IMR-90 (cell line): ENCODE measurements at regions not wholly inside any gene's neighbourhood (a gene's known extent, or its start where the extent isn't known, plus 50 kb on each side); places are given as distances from the start of the nearest gene placed in this dataset.

ENCODE experiments used
- ATAC-seq: fragments of 200-7000 bp; cut with Tn5 transposase; 2 replicates; pipeline ENCODE4 v1.9.1; 2020; ENCODE audit warnings: low read depth, mild to moderate bottlenecking, moderate library complexity
- BruUV-seq: library from RNA; stranded (reverse); fragments of 400-500 nt; replicated peaks from 2 replicates; lab custom pipeline; 2021; lab: Mats Ljungman, UMichigan
- CTCF ChIA-PET: fragments of 300-600 bp; formaldehyde crosslinking; extraction: SDS; loops from one replicate; lab custom pipeline; 2021; ENCODE audit warnings: antibody characterized with exemption; lab: Yijun Ruan, JAX
- POLR2A ChIA-PET: fragments of 300-600 bp; sonication (Branson Sonifier 250); formaldehyde crosslinking; loops from one replicate; lab custom pipeline; 2022; ENCODE audit warnings: antibody characterized with exemption; ENCODE audit not compliant: unreplicated experiment; lab: Charles Lee
- DNase-seq: peaks from one replicate; pipeline ENCODE4 v3.0.0; 2013
- H2AFZ ChIP-seq: replicated peaks from 2 replicates; pipeline ENCODE3; 2013; ENCODE audit warnings: low read length, mild to moderate bottlenecking; ENCODE audit not compliant: poor library complexity
- H2AK5ac ChIP-seq: 2 replicates; pipeline ENCODE4 v1.6.1; 2013; ENCODE audit warnings: low read depth, low read length, inconsistent platforms
- H2AK9ac ChIP-seq: replicated peaks from 2 replicates; pipeline ENCODE3; 2013; ENCODE audit warnings: mild to moderate bottlenecking, low read depth, low read length, moderate library complexity; ENCODE audit not compliant: poor library complexity
- H2BK120ac ChIP-seq: 2 replicates; pipeline ENCODE4 v1.6.1; 2013; ENCODE audit warnings: low read depth, low read length, inconsistent platforms
- H2BK15ac ChIP-seq: 3 replicates; pipeline ENCODE4 v1.6.1; 2013; ENCODE audit warnings: low read depth, low read length, inconsistent platforms
- H2BK20ac ChIP-seq: 2 replicates; pipeline ENCODE4 v1.6.1; 2013; ENCODE audit warnings: low read depth, mild to moderate bottlenecking, inconsistent platforms, low read length, moderate library complexity
- H2BK5ac ChIP-seq: 2 replicates; pipeline ENCODE4 v1.6.1; 2013; ENCODE audit warnings: mild to moderate bottlenecking, low read depth, low read length, inconsistent platforms; ENCODE audit not compliant: poor library complexity, severe bottlenecking
- H3K14ac ChIP-seq: replicated peaks from 2 replicates; pipeline ENCODE4 v1.6.1; 2013; ENCODE audit warnings: low read depth, low read length, inconsistent platforms
- H3K18ac ChIP-seq: 2 replicates; pipeline ENCODE4 v1.6.1; 2013; ENCODE audit warnings: low read depth, low read length, control low read depth
- H3K23ac ChIP-seq: 2 replicates; pipeline ENCODE4 v1.6.1; 2013; ENCODE audit warnings: low read depth, low read length, inconsistent platforms
- H3K27ac ChIP-seq: 2 replicates; pipeline ENCODE4 v1.5.1; 2013; ENCODE audit warnings: mild to moderate bottlenecking, control low read depth, low read length; ENCODE audit not compliant: insufficient read depth
- H3K27me3 ChIP-seq: 2 replicates; pipeline ENCODE4 v1.6.1; 2013; ENCODE audit warnings: low read length; ENCODE audit not compliant: control insufficient read depth, insufficient read depth
- H3K36me3 ChIP-seq: 2 replicates; pipeline ENCODE4 v1.6.1; 2013; ENCODE audit warnings: low read length, mixed read lengths; ENCODE audit not compliant: control insufficient read depth, insufficient read depth
- H3K4ac ChIP-seq: 2 replicates; pipeline ENCODE4 v1.6.1; 2013; ENCODE audit warnings: low read depth, low read length, inconsistent platforms
- H3K4me1 ChIP-seq: 2 replicates; pipeline ENCODE4 v1.6.1; 2013; ENCODE audit warnings: low read length, mixed read lengths; ENCODE audit not compliant: control insufficient read depth, insufficient read depth
- H3K4me2 ChIP-seq: 2 replicates; pipeline ENCODE4 v1.6.1; 2013; ENCODE audit warnings: low read depth, mild to moderate bottlenecking, control low read depth, low read length, moderate library complexity
- H3K4me3 ChIP-seq: 2 replicates; pipeline ENCODE4 v1.5.1; 2013; ENCODE audit warnings: low read depth, mild to moderate bottlenecking, control low read depth, low read length, moderate library complexity; ENCODE audit not compliant: insufficient read depth
- H3K56ac ChIP-seq: 2 replicates; pipeline ENCODE4 v1.6.1; 2013; ENCODE audit warnings: low read length, inconsistent platforms; ENCODE audit not compliant: insufficient read depth; ENCODE audit errors: extremely low read depth
- H3K79me1 ChIP-seq, 2 experiments: 2 replicates each; pipeline ENCODE4 v1.6.1; 2013; ENCODE audit warnings: low read length in 2 of 2, inconsistent platforms in 1 of 2, low read depth in 1 of 2
- H3K9ac ChIP-seq: 2 replicates; pipeline ENCODE4 v1.6.1; 2013; ENCODE audit warnings: low read depth, low read length, control low read depth
- H3K9me1 ChIP-seq: 2 replicates; pipeline ENCODE4 v1.6.1; 2013; ENCODE audit warnings: low read length, inconsistent platforms; ENCODE audit not compliant: insufficient read depth
- H3K9me3 ChIP-seq: 2 replicates; pipeline ENCODE4 v1.6.1; 2013; ENCODE audit warnings: low read length; ENCODE audit not compliant: control insufficient read depth, insufficient read depth
- H4K20me1 ChIP-seq: 2 replicates; pipeline ENCODE4 v1.6.1; 2013; ENCODE audit warnings: low read length, inconsistent platforms; ENCODE audit not compliant: insufficient read depth
- H4K5ac ChIP-seq: 2 replicates; pipeline ENCODE4 v1.6.1; 2013; ENCODE audit warnings: mild to moderate bottlenecking, low read depth, low read length, control low read depth
- H4K8ac ChIP-seq, 2 experiments: 2 replicates each; pipeline ENCODE4 v1.6.1; 2013; ENCODE audit warnings: low read depth in 2 of 2, low read length in 2 of 2, control low read depth in 1 of 2, inconsistent platforms in 1 of 2
- H4K91ac ChIP-seq: 2 replicates; pipeline ENCODE4 v1.6.1; 2013; ENCODE audit warnings: low read depth, low read length, inconsistent platforms; ENCODE audit not compliant: insufficient read depth
- BHLHE40 ChIP-seq: fragments of 150-350 bp; IDR thresholded peaks from 2 replicates; pipeline ENCODE4 v1.6.1; 2016; ENCODE audit warnings: mild to moderate bottlenecking, low read depth, low read length
- CHD1 ChIP-seq: IDR thresholded peaks from 2 replicates; pipeline ENCODE4 v1.6.1; 2012; ENCODE audit warnings: low read depth, low read length, improper control_type of control experiment
- CTCF ChIP-seq: conservative IDR thresholded peaks from 2 replicates; pipeline ENCODE4 v1.5.1; 2012; ENCODE audit warnings: mild to moderate bottlenecking, low read depth, low read length, improper control_type of control experiment
- ELK1 ChIP-seq: fragments of 150-350 bp; IDR thresholded peaks from 2 replicates; pipeline ENCODE4 v1.6.1; 2016; ENCODE audit warnings: low read depth, mild to moderate bottlenecking, low read length, moderate library complexity, borderline replicate concordance
- MAZ ChIP-seq: IDR thresholded peaks from 2 replicates; pipeline ENCODE4 v1.6.1; 2012; ENCODE audit warnings: low read depth, mild to moderate bottlenecking, low read length, improper control_type of control experiment, moderate library complexity, borderline replicate concordance
- MXI1 ChIP-seq: IDR thresholded peaks from 2 replicates; pipeline ENCODE4 v1.6.1; 2012; ENCODE audit warnings: low read depth, mild to moderate bottlenecking, low read length, moderate library complexity, borderline replicate concordance
- POLR2A ChIP-seq: IDR thresholded peaks from 2 replicates; pipeline ENCODE4 v1.6.1; 2012; ENCODE audit warnings: mild to moderate bottlenecking, low read depth, low read length
- RCOR1 ChIP-seq: IDR thresholded peaks from 2 replicates; pipeline ENCODE4 v1.6.1; 2012; ENCODE audit warnings: mild to moderate bottlenecking, low read length, improper control_type of control experiment; ENCODE audit not compliant: insufficient replicate concordance
- RFX5 ChIP-seq: IDR thresholded peaks from 2 replicates; pipeline ENCODE4 v1.8.0; 2012; ENCODE audit warnings: low read depth, mild to moderate bottlenecking, low read length, moderate library complexity
- SMC3 ChIP-seq: fragments of 150-350 bp; IDR thresholded peaks from 2 replicates; pipeline ENCODE4 v1.6.1; 2016; ENCODE audit warnings: low read depth, mild to moderate bottlenecking, antibody characterized with exemption, low read length, moderate library complexity
- USF2 ChIP-seq: fragments of 150-350 bp; IDR thresholded peaks from 2 replicates; pipeline ENCODE4 v1.6.1; 2017; ENCODE audit warnings: mild to moderate bottlenecking, antibody characterized with exemption, low read length, low read depth
- WGBS, 2 experiments: methylation state at CpG; one replicate each; pipeline versions ENCODE4 v1.1.5 to v1.1.7; 2013; ENCODE audit warnings: missing lambda C conversion rate in 2 of 2; ENCODE audit not compliant: insufficient read length in 1 of 2; ENCODE audit errors: extremely low coverage in 2 of 2; 5-methylcytosine and 5-hydroxymethylcytosine counted together
- dilution Hi-C: fragments of 300-500 bp; cut with HindIII; formaldehyde crosslinking; loops from one replicate; pipeline ENCODE4 v1.14.3; 2018; ENCODE audit warnings: low sequenced_read_pairs; ENCODE audit not compliant: unreplicated experiment
- in situ Hi-C: fragments of 300-500 bp; cut with MboI; formaldehyde crosslinking; loops from 3 replicates; pipeline ENCODE4 v1.14.3; 2019; ENCODE audit warnings: low sequenced_read_pairs, inconsistent platforms, mixed read lengths
- intact Hi-C: fragments of 100-400 bp; cut with micrococcal nuclease; formaldehyde crosslinking; loops from 2 replicates; pipeline ENCODE4 v1.10.0; 2022

GRCh38 chr13:57552437-57552836 is 79.1 kb upstream of the PCDH17 start:
- no peaks in the 10 kb centered on the region for H3K36me3 ChIP-seq
- CTCF ChIA-PET, result interaction anchor here (0.6 kb wide), 1 partner anchor 566 kb away, joined by 6 read pairs; no protein-coding TSS in a partner anchor

More at GRCh38 chr13:57552437-57552836, 79.1 kb upstream of the PCDH17 start:
- Histone ChIP-seq H3K14ac (no peak overlapping the region), H4K5ac (no peak overlapping the region), H2AK9ac (no peak overlapping the region), H3K18ac (no peak overlapping the region), H2AK5ac (no peak overlapping the region), H3K4me2 (no peak overlapping the region), H4K20me1 (no peaks in the 10 kb centered on the region), H3K9me3 (peaks cover 5% of the 10 kb centered on the region), H2BK120ac (no peak overlapping the region), H2AFZ (no peak overlapping the region), H4K91ac (no peak overlapping the region), H3K4me3 (no peak overlapping the region), H2BK15ac (no peak overlapping the region), H3K27me3 (no peaks in the 10 kb centered on the region), H3K4me1 (no peaks in the 10 kb centered on the region), H2BK5ac (no peak overlapping the region), H3K27ac (no peak overlapping the region), H3K4ac (no peak overlapping the region), H3K23ac (no peak overlapping the region), H3K56ac (no peak overlapping the region), H3K79me1 (no peaks in the 10 kb centered on the region), H3K9me1 (no peaks in the 10 kb centered on the region), H2BK20ac (no peak overlapping the region), H3K9ac (no peak overlapping the region), H4K8ac (no peak overlapping the region)
- dilution Hi-C loops, result no loop called here
- POLR2A ChIA-PET, result no interaction called here
- BruUV-seq, result no TSS peak
- intact Hi-C loops, result no loop called here
- DNase-seq (no peak), ATAC-seq (no peak)
- 60% methylated on average over 1 of the region's 3 CpGs; no CpG with 5 or more reads in 1 of the 2 experiments for WGBS, 2 experiments
- TF ChIP-seq USF2, result no peak
- TF ChIP-seq CHD1, result no peak
- no peak for TF ChIP-seq MXI1
- no peak for TF ChIP-seq SMC3
- TF ChIP-seq RFX5, result no peak
- TF ChIP-seq CTCF, result no peak
- TF ChIP-seq RCOR1, result no peak
- TF ChIP-seq ELK1, result no peak
- TF ChIP-seq POLR2A, result no peak
- TF ChIP-seq MAZ, result no peak
- no peak for TF ChIP-seq BHLHE40
- in situ Hi-C loops, result no loop called here
